ENCODE measurements at regions not wholly inside any gene's neighbourhood (a gene's known extent, or its start where the extent isn't known, plus 50 kb on each side); places are given as distances from the start of the nearest gene placed in this dataset.

DNA sequence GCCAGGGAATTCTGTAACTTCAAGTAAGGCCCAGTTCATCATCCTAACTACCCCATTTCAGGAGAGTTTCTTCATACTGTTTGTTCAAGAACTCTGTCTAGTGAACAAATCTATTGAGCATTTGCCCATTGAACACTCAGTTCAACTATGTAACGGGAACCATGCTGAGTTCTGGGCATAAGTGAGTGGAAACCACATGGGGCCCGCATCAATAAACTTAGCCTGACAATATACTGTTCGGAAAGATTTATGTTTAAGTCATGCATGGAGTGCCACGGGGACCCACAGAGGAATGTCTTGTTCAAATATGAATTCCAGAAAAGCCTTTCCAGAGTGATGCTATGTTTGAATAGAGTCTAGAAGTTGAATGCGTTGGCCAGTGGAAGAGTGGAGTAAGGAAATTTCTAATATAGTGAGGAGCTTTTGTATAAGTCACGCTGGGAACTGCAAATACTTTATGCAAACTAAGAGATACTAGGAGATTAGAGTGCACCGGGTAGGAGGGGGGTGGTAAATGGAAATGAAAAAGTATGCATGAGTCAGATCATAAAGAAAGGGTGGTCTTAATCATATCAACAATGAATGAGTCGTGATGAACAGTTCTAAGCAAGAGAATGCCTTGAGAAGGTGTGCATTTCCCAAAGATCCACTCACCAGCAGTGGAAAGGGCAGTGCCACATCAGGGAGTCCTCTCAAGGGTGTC, 279.8 kb downstream of the VPS13C start:
- TF ChIP-seq, protein P1, sequence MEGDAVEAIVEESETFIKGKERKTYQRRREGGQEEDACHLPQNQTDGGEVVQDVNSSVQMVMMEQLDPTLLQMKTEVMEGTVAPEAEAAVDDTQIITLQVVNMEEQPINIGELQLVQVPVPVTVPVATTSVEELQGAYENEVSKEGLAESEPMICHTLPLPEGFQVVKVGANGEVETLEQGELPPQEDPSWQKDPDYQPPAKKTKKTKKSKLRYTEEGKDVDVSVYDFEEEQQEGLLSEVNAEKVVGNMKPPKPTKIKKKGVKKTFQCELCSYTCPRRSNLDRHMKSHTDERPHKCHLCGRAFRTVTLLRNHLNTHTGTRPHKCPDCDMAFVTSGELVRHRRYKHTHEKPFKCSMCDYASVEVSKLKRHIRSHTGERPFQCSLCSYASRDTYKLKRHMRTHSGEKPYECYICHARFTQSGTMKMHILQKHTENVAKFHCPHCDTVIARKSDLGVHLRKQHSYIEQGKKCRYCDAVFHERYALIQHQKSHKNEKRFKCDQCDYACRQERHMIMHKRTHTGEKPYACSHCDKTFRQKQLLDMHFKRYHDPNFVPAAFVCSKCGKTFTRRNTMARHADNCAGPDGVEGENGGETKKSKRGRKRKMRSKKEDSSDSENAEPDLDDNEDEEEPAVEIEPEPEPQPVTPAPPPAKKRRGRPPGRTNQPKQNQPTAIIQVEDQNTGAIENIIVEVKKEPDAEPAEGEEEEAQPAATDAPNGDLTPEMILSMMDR (IDR thresholded peaks at IDR 0.05; ENCODE audit: borderline replicate concordance): no peak
- H3K4me3 ChIP-seq: no peak overlapping the region
- no peak for DNase-seq
- H3K27me3 ChIP-seq (ENCODE audit: low read depth): peaks cover 60% of the 10 kb centered on the region
- intact Hi-C loops (cut with micrococcal nuclease): no loop called here
- H3K4me1 ChIP-seq: no peaks in the 10 kb centered on the region
- H3K36me3 ChIP-seq: no peaks in the 10 kb centered on the region
- no peaks in the 10 kb centered on the region for H3K9me3 ChIP-seq (replicated peaks)
- no peak overlapping the region for H3K27ac ChIP-seq (replicated peaks)

- Histone ChIP-seq H3K4me1 (no peaks in the 10 kb centered on the region), H3K36me3 (no peaks in the 10 kb centered on the region), H3K27me3 (ENCODE audit: low read depth) (peaks cover 56% of the 10 kb centered on the region), H3K9me3 (replicated peaks) (peaks cover 13% of the 10 kb centered on the region), H3K4me3 (no peak overlapping the region), H3K27ac (replicated peaks) (no peak overlapping the region)
- no peak for DNase-seq
- TF ChIP-seq, protein P1 (IDR thresholded peaks at IDR 0.05; ENCODE audit: borderline replicate concordance): no peak
- intact Hi-C loops (cut with micrococcal nuclease): no loop called here
These were observed 282.6 kb downstream of the VPS13C start for GRCh38 chr15:61777689-61778088.

GRCh38 chr15:61769557-61769956, 290.7 kb downstream of the VPS13C start:
- Histone ChIP-seq H3K4me3 (no peak overlapping the region), H3K36me3 (no peaks in the 10 kb centered on the region), H3K27ac (replicated peaks) (no peak overlapping the region), H3K27me3 (ENCODE audit: low read depth) (peaks cover 9% of the 10 kb centered on the region), H3K9me3 (replicated peaks) (peaks cover 29% of the 10 kb centered on the region), H3K4me1 (peaks cover 3% of the 10 kb centered on the region)
- intact Hi-C loops (cut with micrococcal nuclease): no loop called here
- TF ChIP-seq, protein P1 (IDR thresholded peaks at IDR 0.05; ENCODE audit: borderline replicate concordance): no peak
- DNase-seq: no peak

- TF ChIP-seq, protein P1 (IDR thresholded peaks at IDR 0.05; ENCODE audit: borderline replicate concordance): no peak
These were observed 292.1 kb downstream of the VPS13C start for GRCh38 chr15:61768131-61768530.

DNA sequence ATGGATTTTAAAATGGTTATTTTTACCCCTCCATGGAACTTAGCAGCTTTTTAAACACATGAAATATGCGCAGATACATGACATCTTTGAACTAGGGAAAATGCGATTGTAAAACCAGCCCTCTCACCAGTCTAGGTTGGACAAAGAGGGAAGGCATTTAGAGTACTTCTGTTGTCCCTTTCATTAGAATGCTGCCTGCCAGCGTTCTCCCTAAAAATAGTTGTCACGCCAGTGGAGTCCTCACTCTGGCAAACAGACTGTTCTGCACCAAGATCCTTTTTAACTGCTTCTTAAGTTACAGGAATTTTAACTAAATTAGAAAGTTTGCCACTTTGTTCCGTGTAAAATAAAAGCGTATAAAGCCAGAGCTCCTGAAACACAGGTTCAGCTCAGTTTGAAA, 295.3 kb downstream of the VPS13C start:
- H3K36me3 ChIP-seq: no peaks in the 10 kb centered on the region
- intact Hi-C loops (cut with micrococcal nuclease): no loop called here
- H3K27me3 ChIP-seq (ENCODE audit: low read depth): peaks cover 9% of the 10 kb centered on the region
- H3K4me3 ChIP-seq: no peak overlapping the region
- no peak overlapping the region for H3K27ac ChIP-seq (replicated peaks)
- H3K4me1 ChIP-seq: peaks cover 6% of the 10 kb centered on the region
- H3K9me3 ChIP-seq (replicated peaks): no peaks in the 10 kb centered on the region
- TF ChIP-seq, protein P1 (IDR thresholded peaks at IDR 0.05; ENCODE audit: borderline replicate concordance): no peak
- no peak for DNase-seq

More at GRCh38 chr15:61768131-61768530, 292.1 kb downstream of the VPS13C start:
- no peak for DNase-seq
- H3K27ac ChIP-seq (replicated peaks): no peak overlapping the region
- peaks cover 6% of the 10 kb centered on the region for H3K4me1 ChIP-seq
- no peaks in the 10 kb centered on the region for H3K36me3 ChIP-seq
- H3K27me3 ChIP-seq (ENCODE audit: low read depth): peaks cover 9% of the 10 kb centered on the region
- intact Hi-C loops (cut with micrococcal nuclease): no loop called here
- H3K9me3 ChIP-seq (replicated peaks): peaks cover 21% of the 10 kb centered on the region
- H3K4me3 ChIP-seq: no peak overlapping the region

All from left ventricle myocardium inferior (tissue), 1 donor.